Fibroblast of villous mesenchyme (primary cell): ENCODE measurements at regions not wholly inside any gene's neighbourhood (a gene's known extent, or its start where the extent isn't known, plus 50 kb on each side); places are given as distances from the start of the nearest gene placed in this dataset.

ENCODE experiments used
- DNase-seq: peaks from one replicate; pipeline ENCODE4 v3.0.0-alpha.2; 2010; ENCODE audit warnings: low read depth
- H3K4me3 ChIP-seq: 2 replicates; pipeline ENCODE4 v1.5.1; 2011; ENCODE audit warnings: low read depth, mild to moderate bottlenecking, low read length
- CTCF ChIP-seq: IDR thresholded peaks from 2 replicates; pipeline ENCODE4 v1.5.1; 2012; ENCODE audit warnings: low read depth, mild to moderate bottlenecking, low read length; ENCODE audit not compliant: insufficient read depth

- H3K4me3 ChIP-seq, result no peak overlapping the region
- TF ChIP-seq CTCF, result no peak
- no peak for DNase-seq
These were observed 241.4 kb upstream of the SOX4 start for GRCh38 chr6:21352131-21352530.

DNA sequence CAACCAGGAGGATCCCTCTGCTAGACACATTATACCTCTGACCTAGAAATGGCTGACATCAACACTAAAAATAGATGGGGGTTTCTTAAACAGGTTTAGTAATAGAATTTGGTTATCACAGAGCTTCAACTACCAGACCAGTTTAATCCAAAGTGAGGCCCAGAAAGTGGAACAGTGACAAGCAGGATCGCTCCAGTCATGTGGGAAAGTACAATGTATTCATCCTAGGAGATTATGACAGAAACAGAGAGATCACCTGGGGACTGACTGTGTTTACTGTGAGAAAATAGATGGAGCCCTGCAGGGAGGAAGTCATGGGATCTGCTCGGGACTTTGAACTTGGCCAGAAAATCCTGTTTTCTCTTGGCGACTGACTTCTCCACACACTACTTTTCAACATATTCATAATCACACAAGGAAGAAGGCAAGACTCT, 238.7 kb upstream of the SOX4 start:
- DNase-seq, result no peak
- H3K4me3 ChIP-seq, result no peak overlapping the region
- TF ChIP-seq CTCF, result no peak

DNA sequence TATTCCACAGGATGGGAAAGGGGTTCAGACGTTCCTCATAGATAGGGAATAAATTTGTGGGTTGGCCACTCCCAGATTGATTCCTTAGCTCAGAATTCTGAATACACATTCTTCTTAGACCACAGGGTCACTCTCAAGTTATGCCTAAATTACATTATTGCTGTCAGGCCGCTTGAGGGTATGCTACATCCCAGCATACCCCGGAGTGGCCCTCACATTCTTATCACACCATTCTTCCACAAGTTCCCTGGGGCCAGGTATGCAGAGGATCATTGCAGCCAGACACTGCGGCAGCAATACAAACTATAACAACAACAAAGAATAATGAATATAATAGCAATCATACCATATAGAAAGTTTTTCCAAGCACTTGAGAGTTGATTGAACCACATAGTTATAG, 237.9 kb upstream of the SOX4 start:
- no peak overlapping the region for H3K4me3 ChIP-seq
- DNase-seq, result no peak
- no peak for TF ChIP-seq CTCF

- DNase-seq, result no peak
- no peak for TF ChIP-seq CTCF
- H3K4me3 ChIP-seq, result no peak overlapping the region
These were observed 236.3 kb upstream of the SOX4 start for GRCh38 chr6:21357262-21357661.

GRCh38 chr6:21359926-21360325, 233.6 kb upstream of the SOX4 start:
- DNase-seq, result no peak
- no peak for TF ChIP-seq CTCF

DNA sequence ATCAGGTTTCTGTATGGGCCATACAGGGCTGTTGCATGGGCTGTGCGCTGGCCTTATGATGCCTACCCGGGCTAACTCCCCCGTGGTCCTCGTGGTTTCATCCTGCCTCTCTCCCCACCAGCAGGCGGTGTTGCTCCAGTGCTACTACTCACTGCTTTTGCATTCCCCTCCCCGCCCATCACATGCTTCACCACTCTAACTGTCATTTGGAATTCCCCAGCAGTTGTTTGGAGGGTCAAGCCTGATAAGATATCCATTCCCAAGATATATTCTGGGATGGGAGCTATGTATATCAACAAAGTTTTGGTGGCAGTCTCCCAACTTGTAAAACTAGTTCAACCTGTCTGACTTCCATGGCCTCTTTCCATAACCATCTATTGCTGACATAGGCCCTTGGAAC, 233.2 kb upstream of the SOX4 start:
- TF ChIP-seq CTCF, result no peak
- DNase-seq, result no peak
- no peak overlapping the region for H3K4me3 ChIP-seq

More at GRCh38 chr6:21359926-21360325, 233.6 kb upstream of the SOX4 start:
- H3K4me3 ChIP-seq, result no peak overlapping the region

- no peak overlapping the region for H3K4me3 ChIP-seq
- no peak for TF ChIP-seq CTCF
- DNase-seq, result no peak
These were observed 226.4 kb upstream of the SOX4 start for GRCh38 chr6:21367148-21367547.
